D721Med (cell line): ENCODE measurements at regions not wholly inside any gene's neighbourhood (a gene's known extent, or its start where the extent isn't known, plus 50 kb on each side); places are given as distances from the start of the nearest gene placed in this dataset.

ENCODE experiments used
- DNase-seq: peaks from one replicate; pipeline ENCODE4 v3.0.0; 2011; ENCODE audit warnings: low spot score; ENCODE audit not compliant: insufficient read length
- FAIRE-seq: peaks from 2 replicates; lab custom pipeline; 2011; peaks lifted over from hg19 to GRCh38; lab: Jason Lieb, UNC
- CTCF ChIP-seq: IDR thresholded peaks from 2 replicates; pipeline ENCODE4 v1.5.1; 2012; ENCODE audit warnings: mild to moderate bottlenecking, control low read depth; ENCODE audit not compliant: insufficient read depth; ENCODE audit errors: missing control alignments

GRCh38 chr7:18294411-18294810 is 201.1 kb upstream of the HDAC9 start:
- FAIRE-seq = no peak
- DNase-seq = no peak
- no peak for TF ChIP-seq CTCF

- DNase-seq (no peak), FAIRE-seq (no peak)
- TF ChIP-seq CTCF = no peak
Measured at GRCh38 chr7:18295781-18296423, 199.6 kb upstream of the HDAC9 start.

- no peak for TF ChIP-seq CTCF
- no peak for FAIRE-seq
- no peak for DNase-seq
Measured at GRCh38 chr7:18302097-18302496, 193.5 kb upstream of the HDAC9 start.

- TF ChIP-seq CTCF = no peak
- DNase-seq (no peak), FAIRE-seq (no peak)
Measured at GRCh38 chr7:18305866-18306265, 189.7 kb upstream of the HDAC9 start.

GRCh38 chr7:18306696-18307095 is 188.9 kb upstream of the HDAC9 start:
- TF ChIP-seq CTCF = no peak
- FAIRE-seq (no peak), DNase-seq (no peak)

- no peak for TF ChIP-seq CTCF
- FAIRE-seq = no peak
- DNase-seq = no peak
Measured at GRCh38 chr7:18308938-18309337, 186.6 kb upstream of the HDAC9 start.

GRCh38 chr7:18312482-18312881 is 183.1 kb upstream of the HDAC9 start:
- TF ChIP-seq CTCF = no peak
- no peak for DNase-seq
- FAIRE-seq = no peak
